ENCODE measurements at regions not wholly inside any gene's neighbourhood (a gene's known extent, or its start where the extent isn't known, plus 50 kb on each side); places are given as distances from the start of the nearest gene placed in this dataset.

GRCh38 chr2:63755965-63756364, 85.7 kb upstream of the UGP2 start:
- H3K4me3 ChIP-seq (ENCODE audit: low read depth, low read length): no peak overlapping the region
- Mint-ChIP-seq H3K9me3 (peaks cover 0 to 4% (median 0%) of the 10 kb centered on the region in 7 donors), H3K27me3 (peaks cover 11% of the 10 kb centered on the region), H3K4me1 (no peaks in the 10 kb centered on the region), H3K4me3 (no peak overlapping the region), H3K36me3 (peaks cover 11% of the 10 kb centered on the region), H3K27ac (no peak overlapping the region)
- H3K4me1 ChIP-seq (ENCODE audit: control insufficient read depth, insufficient read depth, low read length, poor library complexity, severe bottlenecking): no peaks in the 10 kb centered on the region
- peaks cover 2% of the 10 kb centered on the region for H3K27me3 ChIP-seq (ENCODE audit: control insufficient read depth, insufficient read depth, low read length)
- DNase-seq (no peak), ATAC-seq (ENCODE audit: low read depth in 2 of 2) (no peak)
- H3K36me3 ChIP-seq (ENCODE audit: control insufficient read depth, insufficient read depth, low read length): no peaks in the 10 kb centered on the region
- H3K9me3 ChIP-seq (ENCODE audit: control insufficient read depth in 2 of 2, low read length in 2 of 2): no peaks in the 10 kb centered on the region
- H3K27ac ChIP-seq (ENCODE audit: insufficient read depth, low read length, poor library complexity, severe bottlenecking): no peak overlapping the region

DNA sequence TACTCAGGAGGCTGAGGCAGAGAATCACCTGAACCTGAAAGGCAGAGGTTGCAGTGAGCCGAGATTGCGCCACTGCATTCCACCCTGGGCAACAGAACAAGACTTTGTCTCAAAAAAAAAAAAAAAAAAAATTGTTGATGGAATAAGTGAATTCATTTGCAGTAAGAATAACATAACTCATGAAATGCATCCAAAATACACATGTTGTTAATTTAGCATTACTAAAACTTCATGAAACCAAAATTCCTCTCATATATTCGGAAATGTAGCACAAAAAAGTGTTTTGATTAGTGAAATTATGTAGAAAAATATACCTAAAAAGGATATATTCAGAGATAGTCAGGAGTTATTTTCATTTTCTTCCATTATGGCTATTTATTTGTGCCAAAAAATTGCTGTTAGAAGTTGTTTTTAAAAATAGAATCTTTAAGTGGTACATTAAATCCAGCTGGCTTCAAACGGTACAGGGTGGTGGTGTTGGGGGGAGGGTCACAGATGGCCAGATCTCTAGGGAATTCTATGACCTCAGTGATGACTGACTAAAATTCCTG, 78.2 kb upstream of the UGP2 start:
- Mint-ChIP-seq H3K27ac (no peak overlapping the region), H3K4me1 (no peaks in the 10 kb centered on the region)

GRCh38 chr2:63764630-63765029, 77.1 kb upstream of the UGP2 start:
- Mint-ChIP-seq H3K9me3 (peaks cover 0 to 18% (median 5%) of the 10 kb centered on the region in 7 donors), H3K27ac (no peak overlapping the region), H3K27me3 (peaks cover 2% of the 10 kb centered on the region), H3K36me3 (no peaks in the 10 kb centered on the region), H3K4me1 (no peaks in the 10 kb centered on the region), H3K4me3 (no peak overlapping the region)
- no peaks in the 10 kb centered on the region for H3K4me1 ChIP-seq (ENCODE audit: control insufficient read depth, insufficient read depth, low read length, poor library complexity, severe bottlenecking)
- H3K4me3 ChIP-seq (ENCODE audit: low read depth, low read length): no peak overlapping the region
- no peaks in the 10 kb centered on the region for H3K36me3 ChIP-seq (ENCODE audit: control insufficient read depth, insufficient read depth, low read length)
- H3K27me3 ChIP-seq (ENCODE audit: control insufficient read depth, insufficient read depth, low read length): no peaks in the 10 kb centered on the region
- peaks cover 5 to 6% of the 10 kb centered on the region in 2 experiments for H3K9me3 ChIP-seq (ENCODE audit: control insufficient read depth in 2 of 2, low read length in 2 of 2)
- no peak overlapping the region for H3K27ac ChIP-seq (ENCODE audit: insufficient read depth, low read length, poor library complexity, severe bottlenecking)
- DNase-seq: no peak
- ATAC-seq (ENCODE audit: low read depth in 2 of 2): no peak

More for the DNA sequence above, 78.2 kb upstream of the UGP2 start:
- Histone ChIP-seq H3K27ac (ENCODE audit: insufficient read depth, low read length, poor library complexity, severe bottlenecking) (no peak overlapping the region), H3K36me3 (ENCODE audit: control insufficient read depth, insufficient read depth, low read length) (no peaks in the 10 kb centered on the region), H3K27me3 (ENCODE audit: control insufficient read depth, insufficient read depth, low read length) (no peaks in the 10 kb centered on the region), H3K4me1 (ENCODE audit: control insufficient read depth, insufficient read depth, low read length, poor library complexity, severe bottlenecking) (no peaks in the 10 kb centered on the region), H3K9me3 (ENCODE audit: control insufficient read depth in 2 of 2, low read length in 2 of 2) (peaks cover 5 to 6% of the 10 kb centered on the region in 2 experiments), H3K4me3 (ENCODE audit: low read depth, low read length) (no peak overlapping the region)
- H3K4me3 Mint-ChIP-seq: no peak overlapping the region
- peaks cover 6% of the 10 kb centered on the region for H3K27me3 Mint-ChIP-seq
- DNase-seq: no peak
- no peak for ATAC-seq (ENCODE audit: low read depth in 2 of 2)
- H3K9me3 Mint-ChIP-seq: peaks cover 0 to 16% (median 5%) of the 10 kb centered on the region in 7 donors
- H3K36me3 Mint-ChIP-seq: no peaks in the 10 kb centered on the region

DNA sequence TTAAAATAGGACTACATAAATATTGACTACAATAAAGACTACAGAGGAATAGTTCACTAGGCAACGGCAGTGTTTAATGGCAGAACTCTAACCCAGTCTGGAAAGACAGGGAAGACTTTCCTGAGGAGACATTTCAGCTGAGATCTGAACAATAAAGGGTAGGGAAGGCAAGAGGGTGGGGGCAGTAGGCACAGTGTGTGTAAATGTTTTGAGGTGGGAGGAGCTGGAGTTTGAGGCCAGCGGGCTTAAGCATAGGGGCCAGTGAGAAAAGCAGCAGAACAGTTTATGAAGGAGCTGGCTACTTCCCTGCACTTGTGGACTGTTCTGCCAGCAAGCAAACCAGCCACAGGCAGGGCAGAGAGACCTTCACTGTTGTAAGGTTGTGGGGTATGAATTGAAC, 76.6 kb upstream of the UGP2 start:
- H3K9me3 ChIP-seq (ENCODE audit: control insufficient read depth in 2 of 2, low read length in 2 of 2): peaks cover 5 to 6% of the 10 kb centered on the region in 2 experiments
- DNase-seq: no peak
- Mint-ChIP-seq H3K27ac (no peak overlapping the region), H3K27me3 (no peaks in the 10 kb centered on the region), H3K4me1 (no peaks in the 10 kb centered on the region), H3K4me3 (no peak overlapping the region), H3K36me3 (no peaks in the 10 kb centered on the region), H3K9me3 (peaks cover 0 to 18% (median 5%) of the 10 kb centered on the region in 7 donors)
- no peak overlapping the region for H3K4me3 ChIP-seq (ENCODE audit: low read depth, low read length)
- H3K27ac ChIP-seq (ENCODE audit: insufficient read depth, low read length, poor library complexity, severe bottlenecking): no peak overlapping the region
- ATAC-seq (ENCODE audit: low read depth in 2 of 2): no peak
- no peaks in the 10 kb centered on the region for H3K4me1 ChIP-seq (ENCODE audit: control insufficient read depth, insufficient read depth, low read length, poor library complexity, severe bottlenecking)
- no peaks in the 10 kb centered on the region for H3K36me3 ChIP-seq (ENCODE audit: control insufficient read depth, insufficient read depth, low read length)
- H3K27me3 ChIP-seq (ENCODE audit: control insufficient read depth, insufficient read depth, low read length): no peaks in the 10 kb centered on the region

GRCh38 chr2:63767307-63767706, 74.4 kb upstream of the UGP2 start:
- Mint-ChIP-seq H3K9me3 (peaks cover 0 to 18% (median 6%) of the 10 kb centered on the region in 7 donors), H3K4me3 (no peak overlapping the region), H3K36me3 (no peaks in the 10 kb centered on the region), H3K4me1 (no peaks in the 10 kb centered on the region), H3K27ac (no peak overlapping the region), H3K27me3 (no peaks in the 10 kb centered on the region)
- no peaks in the 10 kb centered on the region for H3K36me3 ChIP-seq (ENCODE audit: control insufficient read depth, insufficient read depth, low read length)
- no peaks in the 10 kb centered on the region for H3K27me3 ChIP-seq (ENCODE audit: control insufficient read depth, insufficient read depth, low read length)
- ATAC-seq (ENCODE audit: low read depth in 2 of 2) (no peak), DNase-seq (no peak)
- no peak overlapping the region for H3K4me3 ChIP-seq (ENCODE audit: low read depth, low read length)
- peaks cover 5 to 6% of the 10 kb centered on the region in 2 experiments for H3K9me3 ChIP-seq (ENCODE audit: control insufficient read depth in 2 of 2, low read length in 2 of 2)
- H3K4me1 ChIP-seq (ENCODE audit: control insufficient read depth, insufficient read depth, low read length, poor library complexity, severe bottlenecking): no peaks in the 10 kb centered on the region
- no peak overlapping the region for H3K27ac ChIP-seq (ENCODE audit: insufficient read depth, low read length, poor library complexity, severe bottlenecking)

DNA sequence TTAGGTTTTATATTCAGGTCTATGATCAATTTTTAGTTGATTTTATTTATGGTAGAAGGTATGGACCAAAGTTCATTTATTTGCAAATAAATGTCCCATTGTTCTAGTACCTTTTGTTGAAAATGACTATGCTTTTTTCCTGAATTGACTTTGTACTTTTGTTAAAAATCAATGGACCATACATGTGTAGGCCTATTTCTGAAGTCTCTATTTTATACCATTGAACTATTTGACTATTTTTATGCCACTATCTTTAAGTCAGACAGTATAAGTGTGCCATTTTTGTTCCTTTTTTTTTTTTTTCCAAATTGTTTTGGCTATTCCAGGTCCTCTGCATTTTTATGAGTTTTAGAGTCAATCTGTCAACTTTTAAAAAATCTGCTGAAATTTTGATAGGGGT, 73.6 kb upstream of the UGP2 start:
- H3K4me1 Mint-ChIP-seq: no peaks in the 10 kb centered on the region
- H3K4me3 ChIP-seq (ENCODE audit: low read depth, low read length): no peak overlapping the region
- DNase-seq: no peak
- no peak overlapping the region for H3K4me3 Mint-ChIP-seq
- H3K27me3 ChIP-seq (ENCODE audit: control insufficient read depth, insufficient read depth, low read length): no peaks in the 10 kb centered on the region
- ATAC-seq (ENCODE audit: low read depth in 2 of 2): no peak
- peaks cover 5 to 6% of the 10 kb centered on the region in 2 experiments for H3K9me3 ChIP-seq (ENCODE audit: control insufficient read depth in 2 of 2, low read length in 2 of 2)
- H3K27me3 Mint-ChIP-seq: no peaks in the 10 kb centered on the region
- H3K27ac ChIP-seq (ENCODE audit: insufficient read depth, low read length, poor library complexity, severe bottlenecking): no peak overlapping the region
- no peak overlapping the region for H3K27ac Mint-ChIP-seq
- H3K36me3 Mint-ChIP-seq: no peaks in the 10 kb centered on the region
- no peaks in the 10 kb centered on the region for H3K4me1 ChIP-seq (ENCODE audit: control insufficient read depth, insufficient read depth, low read length, poor library complexity, severe bottlenecking)
- H3K36me3 ChIP-seq (ENCODE audit: control insufficient read depth, insufficient read depth, low read length): no peaks in the 10 kb centered on the region
- H3K9me3 Mint-ChIP-seq: peaks cover 0 to 18% (median 6%) of the 10 kb centered on the region in 7 donors

GRCh38 chr2:63769915-63770314, 71.8 kb upstream of the UGP2 start:
- Mint-ChIP-seq H3K36me3 (no peaks in the 10 kb centered on the region), H3K9me3 (peaks cover 0 to 18% (median 5%) of the 10 kb centered on the region in 7 donors), H3K27ac (no peak overlapping the region), H3K27me3 (no peaks in the 10 kb centered on the region), H3K4me1 (no peaks in the 10 kb centered on the region), H3K4me3 (no peak overlapping the region)
- H3K27me3 ChIP-seq (ENCODE audit: control insufficient read depth, insufficient read depth, low read length): no peaks in the 10 kb centered on the region
- H3K36me3 ChIP-seq (ENCODE audit: control insufficient read depth, insufficient read depth, low read length): no peaks in the 10 kb centered on the region
- H3K9me3 ChIP-seq (ENCODE audit: control insufficient read depth in 2 of 2, low read length in 2 of 2): peaks cover 5 to 6% of the 10 kb centered on the region in 2 experiments
- ATAC-seq (ENCODE audit: low read depth in 2 of 2): no peak
- no peak overlapping the region for H3K4me3 ChIP-seq (ENCODE audit: low read depth, low read length)
- DNase-seq: no peak
- H3K4me1 ChIP-seq (ENCODE audit: control insufficient read depth, insufficient read depth, low read length, poor library complexity, severe bottlenecking): no peaks in the 10 kb centered on the region
- no peak overlapping the region for H3K27ac ChIP-seq (ENCODE audit: insufficient read depth, low read length, poor library complexity, severe bottlenecking)

DNA sequence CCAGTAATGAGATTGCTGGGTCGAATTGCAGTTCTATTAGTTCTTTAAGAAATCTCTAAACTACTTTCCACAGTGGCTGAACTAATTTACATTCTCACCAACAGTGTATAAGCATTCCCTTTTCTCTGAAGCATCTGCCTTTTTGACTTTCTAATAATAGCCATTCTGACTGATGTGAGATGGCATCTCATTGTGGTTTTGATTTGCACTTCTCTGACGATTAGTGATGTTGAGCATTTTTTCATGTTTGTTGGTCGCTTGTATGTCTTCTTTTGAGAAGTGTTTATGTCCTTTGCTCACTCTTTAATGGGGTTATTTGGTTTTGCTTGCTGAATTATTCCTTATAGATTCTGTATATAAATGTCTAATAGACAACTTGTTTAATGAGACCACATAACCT, 69.6 kb upstream of the UGP2 start:
- Histone ChIP-seq H3K4me1 (ENCODE audit: control insufficient read depth, insufficient read depth, low read length, poor library complexity, severe bottlenecking) (no peaks in the 10 kb centered on the region), H3K9me3 (ENCODE audit: control insufficient read depth in 2 of 2, low read length in 2 of 2) (peaks cover 5 to 6% of the 10 kb centered on the region in 2 experiments), H3K27me3 (ENCODE audit: control insufficient read depth, insufficient read depth, low read length) (no peaks in the 10 kb centered on the region), H3K36me3 (ENCODE audit: control insufficient read depth, insufficient read depth, low read length) (no peaks in the 10 kb centered on the region), H3K4me3 (ENCODE audit: low read depth, low read length) (no peak overlapping the region), H3K27ac (ENCODE audit: insufficient read depth, low read length, poor library complexity, severe bottlenecking) (no peak overlapping the region)
- no peak overlapping the region for H3K27ac Mint-ChIP-seq
- peaks cover 2 to 18% (median 4%) of the 10 kb centered on the region in 7 donors for H3K9me3 Mint-ChIP-seq
- DNase-seq: no peak
- no peaks in the 10 kb centered on the region for H3K27me3 Mint-ChIP-seq
- no peak overlapping the region for H3K4me3 Mint-ChIP-seq
- H3K36me3 Mint-ChIP-seq: no peaks in the 10 kb centered on the region
- H3K4me1 Mint-ChIP-seq: no peaks in the 10 kb centered on the region
- no peak for ATAC-seq (ENCODE audit: low read depth in 2 of 2)

All from CD4-positive, CD25-positive, alpha-beta regulatory T cell (primary cell).